Mucosa of descending colon (tissue), 3 donors: ENCODE measurements at regions not wholly inside any gene's neighbourhood (a gene's known extent, or its start where the extent isn't known, plus 50 kb on each side); places are given as distances from the start of the nearest gene placed in this dataset.
A peak's percentile ranks its signal among the peaks of the same experiment; 100 is the strongest.

Experiments
- ATAC-seq: fragments of 200-7000 bp; cut with Tn5 transposase; one replicate; pipeline ENCODE4 v1.9.1; 2020; ENCODE audit warnings: mild to moderate bottlenecking, moderate library complexity
- DNase-seq, 3 donors: peaks; one replicate each; pipeline ENCODE4 v3.0.0-alpha.2; 2020
- H3K36me3 ChIP-seq: fragments of 200-600 bp; one replicate; pipeline ENCODE4 v1.8.0; 2021; ENCODE audit warnings: low read depth, mild to moderate bottlenecking
- H3K4me1 ChIP-seq: fragments of 200-600 bp; one replicate; pipeline ENCODE4 v1.8.0; 2021; ENCODE audit warnings: low read depth, mild to moderate bottlenecking
- H3K4me3 ChIP-seq: fragments of 200-600 bp; one replicate; pipeline ENCODE4 v1.8.0; 2021; ENCODE audit warnings: mild to moderate bottlenecking
- H3K9me3 ChIP-seq: fragments of 200-600 bp; one replicate; pipeline ENCODE4 v1.8.0; 2021; ENCODE audit warnings: mild to moderate bottlenecking
- CTCF ChIP-seq: fragments of 200-600 bp; IDR thresholded peaks from one replicate; pipeline ENCODE4 v1.8.0; 2022; ENCODE audit warnings: antibody characterized with exemption, mild to moderate bottlenecking
- intact Hi-C, 2 donors: fragments of 100-400 bp; cut with DNase I in 1 of 2; cut with micrococcal nuclease in 1 of 2; formaldehyde crosslinking; loops; one replicate each; pipeline versions ENCODE4 v1.11.0 to v1.11.1; 2022; cut with DNase I, micrococcal nuclease
- donor health status: DM: no; HTN: no; CAD: no; lungs with moderate emphysema.
- donor health status: DM: no; HTN: no; CAD: no.
- donor health status: DM: no; HTN: yes; CAD: no.

GRCh38 chr10:44028384-44029137, 356.3 kb downstream of the CXCL12 start:
- Histone ChIP-seq H3K4me3 (no peak overlapping the region), H3K4me1 (no peaks in the 10 kb centered on the region), H3K36me3 (no peaks in the 10 kb centered on the region), H3K9me3 (no peaks in the 10 kb centered on the region)
- DNase-seq (no peak), ATAC-seq (no peak)
- intact Hi-C loops: no loop called here
- no peak for TF ChIP-seq CTCF

GRCh38 chr10:44024356-44025116, 360.4 kb downstream of the CXCL12 start:
- H3K36me3 ChIP-seq: no peaks in the 10 kb centered on the region
- intact Hi-C loops: no loop called here
- no peak for DNase-seq
- H3K9me3 ChIP-seq: no peaks in the 10 kb centered on the region
- H3K4me3 ChIP-seq: no peak overlapping the region
- H3K4me1 ChIP-seq: no peaks in the 10 kb centered on the region
- TF ChIP-seq CTCF: no peak
- no peak for ATAC-seq

GRCh38 chr10:44023517-44023916, 361.4 kb downstream of the CXCL12 start:
- no peaks in the 10 kb centered on the region for H3K9me3 ChIP-seq
- intact Hi-C loops: no loop called here

GRCh38 chr10:44022203-44022602, 362.7 kb downstream of the CXCL12 start:
- no peak for ATAC-seq
- Histone ChIP-seq H3K4me3 (no peak overlapping the region), H3K9me3 (no peaks in the 10 kb centered on the region), H3K4me1 (no peaks in the 10 kb centered on the region), H3K36me3 (no peaks in the 10 kb centered on the region)
- no peak for DNase-seq
- TF ChIP-seq CTCF: no peak
- intact Hi-C loops: no loop called here

More at GRCh38 chr10:44023517-44023916, 361.4 kb downstream of the CXCL12 start:
- Histone ChIP-seq H3K4me3 (no peak overlapping the region), H3K4me1 (no peaks in the 10 kb centered on the region), H3K36me3 (no peaks in the 10 kb centered on the region)
- DNase-seq (no peak), ATAC-seq (no peak)
- TF ChIP-seq CTCF: no peak

- DNase-seq (peak in 1 of 3 donors; percentile 16), ATAC-seq (peak; percentile 92)
- no peaks in the 10 kb centered on the region for H3K4me1 ChIP-seq
- H3K9me3 ChIP-seq: no peaks in the 10 kb centered on the region
- no peak overlapping the region for H3K4me3 ChIP-seq
- intact Hi-C loops: no loop called here
- H3K36me3 ChIP-seq: no peaks in the 10 kb centered on the region
- no peak for TF ChIP-seq CTCF
These were observed 364.4 kb downstream of the CXCL12 start for GRCh38 chr10:44020322-44021111.
